Stimulated activated CD4-positive, alpha-beta T cell treated with anti-CD3 and anti-CD28 coated beads, Interleukin-4, amount 100 ng/mL, for 4 hours (primary cell): ENCODE measurements at regions not wholly inside any gene's neighbourhood (a gene's known extent, or its start where the extent isn't known, plus 50 kb on each side); places are given as distances from the start of the nearest gene placed in this dataset.

ENCODE experiments used
- DNase-seq, 2 experiments: peaks; one replicate each; pipeline ENCODE4 v3.0.0-alpha.2; 2020

DNA sequence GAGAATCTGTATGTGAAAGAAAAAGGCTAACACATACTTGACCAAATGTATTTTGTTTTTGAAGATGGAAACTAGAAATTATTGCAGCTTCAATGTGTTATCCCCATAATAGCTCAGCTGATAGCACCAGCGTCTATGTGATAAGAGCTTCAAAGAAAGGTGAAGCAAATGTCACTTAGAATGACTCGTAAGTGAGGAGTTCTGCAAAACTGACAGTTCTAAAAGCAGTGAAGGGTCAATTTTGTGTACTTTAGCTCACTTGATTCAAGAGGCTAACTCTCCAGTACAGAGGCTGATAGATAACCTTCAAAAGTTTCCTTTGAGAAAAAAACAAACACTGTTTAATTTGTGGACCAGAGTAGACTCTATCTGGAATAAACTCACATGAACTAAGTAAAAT lies 87.2 kb upstream of the CARD18 start:
- no peak for DNase-seq

DNA sequence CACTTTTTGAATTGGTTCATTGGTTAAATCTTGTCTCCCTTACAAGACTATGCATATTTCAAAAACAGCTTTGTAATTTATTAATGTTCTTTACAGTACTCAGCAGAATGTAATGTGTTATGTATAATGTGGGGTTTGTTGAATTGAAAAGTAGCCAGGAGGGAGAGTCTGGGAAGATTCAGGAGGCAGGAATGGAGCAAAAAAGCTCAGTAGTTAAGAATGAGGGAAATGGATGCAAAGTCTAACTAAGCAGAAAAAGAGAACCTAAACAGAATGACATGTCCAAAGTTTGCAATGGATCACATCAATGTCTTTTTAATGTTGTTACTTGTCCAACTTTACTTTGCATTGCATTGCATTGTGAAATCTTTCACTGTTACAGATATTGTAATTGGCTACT lies 86.5 kb upstream of the CARD18 start:
- DNase-seq, result no peak

DNA sequence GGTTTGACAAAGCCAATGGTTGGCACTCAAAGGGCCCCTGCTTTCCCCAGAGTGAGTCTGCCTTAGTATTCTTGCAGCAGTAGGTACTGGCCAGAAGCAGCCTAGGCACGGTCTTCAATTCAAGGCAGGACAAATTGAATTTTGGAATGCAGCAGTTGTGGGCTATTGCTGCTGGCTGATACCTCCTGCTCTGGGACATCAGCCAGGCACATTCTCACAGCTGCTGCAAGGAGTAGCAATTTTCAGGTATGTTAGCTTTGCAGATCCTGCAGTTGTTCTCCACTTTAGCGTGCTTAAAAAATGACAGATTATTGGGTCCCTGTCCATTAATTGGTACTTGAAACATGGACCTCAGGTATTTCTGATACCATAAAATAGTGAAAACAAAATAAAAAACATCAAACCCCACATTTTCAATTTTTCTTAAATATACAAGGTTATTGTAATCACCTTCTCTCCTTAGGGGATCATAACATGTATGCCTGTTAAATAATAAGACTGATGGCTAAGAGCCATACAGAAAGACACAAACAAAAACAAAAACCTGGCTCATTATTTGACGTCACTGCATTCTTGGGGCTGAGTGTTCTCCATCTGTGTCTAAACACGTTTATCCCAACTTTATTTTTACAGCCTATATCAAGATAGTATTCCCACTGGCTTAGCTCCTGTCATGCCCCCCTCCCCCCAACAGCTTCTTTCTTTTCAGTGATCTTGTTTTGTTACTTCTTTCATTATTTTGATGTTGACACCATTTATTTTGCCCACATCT lies 85.1 kb upstream of the CARD18 start:
- no peak for DNase-seq

DNA sequence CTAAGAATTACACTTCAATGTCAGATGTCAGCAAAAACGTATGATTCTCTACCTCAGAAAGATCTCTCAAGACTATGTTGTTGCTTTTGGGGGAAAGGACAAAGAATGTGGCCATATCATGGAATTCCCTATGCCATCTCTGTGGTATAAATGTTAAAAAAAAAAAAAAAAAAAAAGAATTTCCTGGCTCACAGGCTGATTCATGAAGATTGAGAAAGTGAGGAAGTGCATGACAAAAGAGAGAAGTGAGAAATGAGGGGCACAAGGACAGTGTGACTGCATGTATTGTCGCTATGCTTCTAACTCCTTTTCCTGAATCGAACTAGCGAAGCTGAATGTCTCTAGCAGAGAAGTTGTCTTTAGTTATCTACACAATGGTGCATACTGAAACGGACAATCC lies 80.6 kb upstream of the CARD18 start:
- no peak for DNase-seq

DNA sequence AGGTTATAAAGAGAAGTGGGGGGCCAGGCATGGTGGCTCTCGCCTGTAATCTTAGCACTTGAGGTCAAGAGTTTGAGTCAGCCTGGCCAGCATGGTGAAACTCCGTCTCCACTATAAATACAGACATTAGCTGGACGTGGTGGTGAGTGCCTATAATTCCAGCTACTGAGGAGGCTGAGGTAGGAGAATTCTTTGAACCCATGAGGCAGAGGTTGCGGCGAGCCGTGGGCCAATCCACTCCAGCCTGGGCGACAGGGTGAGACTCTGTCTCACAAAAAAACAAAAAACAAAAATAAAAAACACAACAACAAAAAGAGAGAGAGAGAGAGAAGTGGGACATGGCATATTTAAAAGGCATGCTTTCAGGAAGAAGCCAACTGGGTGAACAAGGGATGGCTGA lies 80.1 kb upstream of the CARD18 start:
- DNase-seq, result no peak

DNA sequence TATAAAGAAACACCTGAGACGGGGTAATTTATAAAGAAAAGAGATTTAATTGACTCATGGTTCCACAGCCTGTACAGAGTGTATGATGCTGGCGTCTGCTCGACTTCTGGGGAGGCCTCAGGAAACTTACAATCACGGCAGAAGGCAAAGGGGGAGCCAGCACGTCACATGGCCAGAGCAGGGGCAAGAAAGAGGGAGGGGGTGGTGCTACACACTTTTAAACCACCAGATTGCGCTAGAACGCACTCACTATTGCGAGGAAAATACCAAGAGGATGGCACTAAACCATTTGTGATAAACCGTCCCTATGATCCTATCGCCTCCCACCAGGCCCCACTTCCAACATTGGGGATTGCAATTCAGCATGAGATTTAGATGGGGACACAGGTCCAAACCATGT lies 79.7 kb upstream of the CARD18 start:
- no peak for DNase-seq

DNA sequence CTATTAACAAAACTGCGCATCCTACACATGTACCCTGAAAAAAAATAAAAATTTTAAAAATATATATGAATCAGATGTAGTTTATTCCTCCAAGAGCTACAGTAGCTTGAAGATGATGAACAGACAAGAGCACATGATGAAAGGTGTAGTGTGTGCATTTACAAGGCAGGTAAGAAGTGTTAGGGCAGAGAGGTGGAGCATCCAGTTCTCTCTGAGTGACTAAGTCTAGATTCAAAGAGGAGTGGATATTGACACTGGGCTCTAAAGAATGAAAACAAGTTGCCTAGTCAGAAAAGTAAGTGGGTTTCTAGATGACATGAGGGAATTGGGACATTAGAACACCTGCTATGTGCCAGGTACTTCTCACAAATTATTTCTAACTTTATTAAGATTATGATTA lies 76.0 kb upstream of the CARD18 start:
- DNase-seq, result no peak

DNA sequence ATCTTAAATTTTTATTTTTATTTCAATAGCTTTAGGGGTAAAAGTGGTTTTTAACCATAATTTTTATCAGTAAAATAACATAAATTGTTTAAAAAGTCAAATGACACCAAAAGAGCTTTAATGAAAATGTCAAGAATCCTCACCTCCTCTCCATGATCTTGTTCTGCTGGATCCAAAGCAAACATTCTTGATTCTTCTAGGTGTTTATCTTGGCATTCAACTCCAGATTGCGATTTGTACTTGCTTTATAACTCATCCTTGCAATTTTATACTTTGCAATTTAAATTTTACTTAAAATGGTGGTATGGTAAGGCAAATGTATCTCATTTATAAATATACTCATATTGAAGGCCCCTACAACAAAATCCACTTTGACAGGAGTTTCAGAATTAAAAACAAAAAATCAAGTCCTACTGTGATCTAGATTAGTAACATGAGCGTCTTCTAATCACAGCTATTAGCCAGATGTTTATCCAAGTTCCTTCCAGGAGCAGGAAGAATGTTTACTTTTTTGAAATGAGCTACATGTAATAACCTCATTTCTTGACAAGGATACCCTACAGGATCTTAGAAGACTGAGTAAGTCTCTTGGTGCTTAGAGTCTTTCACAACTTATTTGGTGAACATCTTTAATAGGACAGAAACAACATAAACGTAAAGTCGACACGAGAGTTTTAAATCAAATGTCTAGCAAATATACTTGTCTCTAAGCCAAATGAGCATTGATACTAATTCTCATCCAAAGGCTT lies 72.4 kb upstream of the CARD18 start:
- DNase-seq, result no peak

DNA sequence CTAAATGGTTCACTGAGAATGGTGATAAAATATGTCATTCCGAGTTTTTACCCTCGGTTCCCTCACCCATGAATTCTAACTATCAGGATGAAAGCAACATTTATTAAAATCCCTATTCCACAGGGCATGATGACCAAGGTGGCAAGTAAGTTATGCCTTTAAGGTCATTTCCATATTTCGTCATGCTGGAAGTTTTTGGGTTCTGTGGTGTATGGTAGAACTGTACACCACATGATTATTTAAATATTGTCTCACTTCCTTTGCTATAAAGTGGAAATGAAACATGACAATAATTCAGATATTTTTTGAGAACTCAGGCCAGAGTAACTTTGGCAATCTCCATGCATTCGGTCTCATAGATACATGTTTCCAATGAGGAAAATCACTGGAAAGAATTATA lies 68.5 kb upstream of the CARD18 start:
- DNase-seq, result no peak

DNA sequence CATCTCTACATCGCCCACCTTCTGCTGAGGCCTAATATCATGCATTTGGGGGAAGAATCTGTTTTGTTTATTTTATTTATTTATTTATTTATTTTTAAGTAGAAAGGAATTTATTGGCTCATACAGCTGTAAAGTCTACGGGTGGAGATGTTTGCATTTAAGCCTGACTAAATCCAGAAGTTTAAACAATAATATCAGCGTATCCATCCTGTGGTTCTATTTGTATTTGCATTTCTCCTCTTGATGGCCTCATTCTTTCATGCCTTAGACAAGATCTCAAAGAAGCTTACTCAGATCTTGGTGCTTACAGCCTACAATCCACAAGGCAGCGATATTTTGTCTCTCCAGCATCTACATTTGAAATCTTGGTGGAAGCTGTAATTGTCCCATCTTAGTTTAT lies 67.1 kb upstream of the CARD18 start:
- DNase-seq, result no peak

DNA sequence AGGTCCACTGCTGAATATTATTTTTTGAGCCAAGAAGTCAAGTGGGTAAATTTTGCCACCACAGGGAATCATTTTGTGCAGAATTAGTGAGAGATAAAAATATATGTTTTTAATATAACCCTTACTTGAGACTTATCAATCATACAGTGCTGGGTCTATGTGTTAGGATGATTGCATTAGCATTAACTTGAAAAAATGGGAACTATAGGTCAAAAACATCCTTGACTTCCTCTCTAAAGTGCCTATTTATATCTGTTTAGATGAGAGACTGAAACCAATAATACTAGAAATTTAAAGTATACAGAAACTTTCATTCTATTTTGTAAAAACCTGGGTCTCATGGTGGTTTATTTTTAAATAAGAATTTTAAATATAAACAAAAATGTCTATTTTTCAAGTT lies 65.1 kb upstream of the CARD18 start:
- no peak for DNase-seq

DNA sequence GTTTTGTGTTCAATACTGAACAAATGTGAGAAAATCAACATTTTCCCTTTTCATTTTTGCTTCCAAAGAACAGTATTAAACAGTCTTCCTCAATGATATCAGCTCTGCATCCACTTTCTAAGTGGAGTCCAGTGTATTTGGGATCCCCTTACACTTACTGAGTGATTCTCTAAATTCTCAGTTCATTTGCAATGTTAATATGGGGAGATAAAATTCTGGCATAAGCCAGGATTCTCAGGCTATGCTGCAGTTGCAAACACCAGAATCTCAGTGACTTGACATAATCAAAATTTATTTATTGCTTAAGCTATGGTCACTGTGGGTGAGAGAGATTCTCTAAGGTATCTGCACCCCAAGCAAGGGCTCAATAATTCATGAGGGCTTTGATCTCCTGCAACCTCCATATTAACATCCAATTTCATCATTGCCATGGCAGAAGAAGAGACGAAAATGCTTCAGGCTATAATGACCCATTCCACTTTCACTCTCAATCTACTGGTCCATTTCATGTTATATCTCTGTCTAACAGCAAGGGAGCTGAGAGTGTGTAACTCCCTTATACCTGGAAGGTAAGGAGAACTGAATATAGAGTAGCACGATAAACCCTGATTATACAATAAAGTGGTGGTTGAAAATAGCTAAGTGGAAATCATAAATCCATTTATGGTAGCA lies 64.1 kb upstream of the CARD18 start:
- no peak for DNase-seq

DNA sequence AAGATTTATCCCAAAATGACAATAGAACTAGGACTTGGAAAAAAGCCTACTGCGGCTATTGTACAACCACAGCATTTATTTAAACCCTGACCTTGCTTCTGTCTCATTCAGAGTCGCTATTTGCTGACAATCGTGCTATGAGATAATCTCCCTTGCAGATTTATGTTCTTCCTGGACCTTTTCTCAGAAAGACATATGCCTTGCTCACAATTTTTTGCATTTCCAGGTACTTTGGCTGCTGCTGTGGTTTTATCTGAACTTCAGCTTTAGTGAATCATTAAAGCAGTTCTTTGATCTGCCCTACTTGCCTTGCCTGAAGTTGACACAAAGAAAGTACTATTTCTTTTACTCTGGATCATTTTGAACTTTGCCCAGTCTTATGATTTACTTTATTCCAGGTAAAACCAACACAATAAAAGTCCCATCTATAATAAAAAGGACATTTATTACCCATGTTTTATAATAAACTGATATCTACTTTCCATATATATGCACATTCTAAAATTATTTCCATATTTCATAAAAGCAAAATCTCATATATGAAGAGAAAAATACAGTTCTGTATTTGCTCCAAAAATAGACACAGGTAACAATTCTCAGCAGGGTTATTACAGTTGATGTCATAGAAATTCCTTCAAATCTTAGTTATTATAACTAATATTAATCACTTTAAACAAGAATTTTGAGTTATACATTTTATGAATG lies 63.4 kb upstream of the CARD18 start:
- DNase-seq, result peak in 1 of 2 experiments; percentile 4

DNA sequence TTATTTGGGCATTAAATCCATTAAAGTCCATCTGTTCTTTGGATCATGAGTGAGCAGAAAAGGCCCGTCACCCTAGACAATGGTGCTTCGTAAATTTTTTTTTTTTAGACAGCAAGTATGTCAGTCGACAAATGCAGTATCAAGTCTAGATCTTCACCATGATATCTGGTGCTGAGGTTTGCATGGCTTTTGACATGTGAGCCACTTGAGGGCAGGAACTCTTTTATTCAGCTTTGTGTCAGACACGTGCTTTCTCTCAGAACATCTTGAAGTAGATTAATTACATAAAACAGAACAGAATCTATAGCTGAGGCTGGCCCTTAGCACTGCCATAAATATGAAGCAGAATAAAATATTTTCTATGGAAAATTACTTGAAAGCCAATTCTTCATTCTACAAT lies 62.9 kb upstream of the CARD18 start:
- DNase-seq, result no peak

DNA sequence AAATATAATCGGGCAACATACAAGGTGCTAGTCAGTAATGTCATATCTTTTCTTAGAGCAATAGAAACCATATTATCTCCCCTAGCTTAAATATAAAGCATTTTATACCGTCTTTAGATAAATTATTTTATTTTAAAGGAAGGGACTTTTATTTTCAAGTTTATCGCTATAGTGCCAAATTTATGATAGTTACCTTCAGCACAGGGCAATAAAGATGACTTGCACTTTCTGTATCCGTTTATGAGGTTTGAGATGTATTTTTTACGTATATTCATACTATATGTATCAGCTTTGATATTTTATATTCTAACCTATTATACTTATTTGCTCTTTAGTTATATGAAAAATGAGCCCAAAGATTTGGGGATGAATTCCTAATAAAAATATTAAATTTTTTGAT lies 61.6 kb upstream of the CARD18 start:
- no peak for DNase-seq

DNA sequence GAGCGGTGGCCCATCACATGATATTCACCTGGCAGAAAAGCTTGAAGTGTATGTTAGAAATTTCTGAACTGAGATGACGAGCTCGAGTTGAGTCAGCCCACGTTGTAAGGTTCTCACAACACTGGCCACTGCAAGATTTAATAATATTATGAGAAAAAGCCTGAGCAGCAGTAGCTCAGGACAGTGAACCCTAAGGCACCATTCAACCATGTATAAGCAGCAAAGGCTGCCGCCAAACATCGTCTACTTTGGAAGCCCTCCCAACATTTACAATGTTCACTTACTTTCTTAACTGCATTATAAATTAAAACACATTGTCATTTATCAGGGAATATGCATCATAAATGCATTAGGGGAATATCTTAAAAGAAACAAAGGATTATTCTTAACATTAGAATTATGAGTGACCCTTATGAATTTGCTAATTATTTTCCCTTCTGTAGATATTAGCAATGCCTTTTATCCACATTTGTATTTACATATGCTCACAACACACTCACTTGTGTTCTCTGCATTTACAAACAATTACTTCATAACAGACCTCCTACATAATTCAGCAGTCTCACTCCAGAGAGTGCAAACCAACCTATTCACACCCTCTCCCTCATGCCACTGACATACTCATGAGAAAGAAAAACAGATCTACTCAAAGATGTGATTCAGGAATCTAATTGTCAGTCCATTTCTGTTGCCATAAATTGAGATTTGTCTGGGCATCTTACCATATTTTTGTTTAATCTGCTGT lies 57.7 kb upstream of the CARD18 start:
- no peak for DNase-seq

DNA sequence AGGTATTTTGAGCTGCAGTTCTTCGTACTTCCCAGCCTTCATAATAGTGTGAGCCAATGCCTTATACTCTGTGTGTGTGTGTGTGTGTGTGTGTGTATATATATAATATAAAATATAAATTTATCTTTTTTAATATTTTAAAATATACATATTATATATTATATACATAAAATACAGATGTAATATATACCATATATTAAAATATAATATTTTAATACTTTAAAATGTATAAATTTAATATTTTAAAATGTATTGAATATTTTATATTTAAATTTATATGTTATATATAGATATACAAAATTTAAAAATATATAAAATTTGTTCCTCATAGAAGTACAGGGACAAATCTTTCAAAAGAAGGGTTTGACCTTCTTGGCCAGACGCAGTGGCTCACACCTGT lies 53.7 kb upstream of the CARD18 start:
- DNase-seq, result no peak

DNA sequence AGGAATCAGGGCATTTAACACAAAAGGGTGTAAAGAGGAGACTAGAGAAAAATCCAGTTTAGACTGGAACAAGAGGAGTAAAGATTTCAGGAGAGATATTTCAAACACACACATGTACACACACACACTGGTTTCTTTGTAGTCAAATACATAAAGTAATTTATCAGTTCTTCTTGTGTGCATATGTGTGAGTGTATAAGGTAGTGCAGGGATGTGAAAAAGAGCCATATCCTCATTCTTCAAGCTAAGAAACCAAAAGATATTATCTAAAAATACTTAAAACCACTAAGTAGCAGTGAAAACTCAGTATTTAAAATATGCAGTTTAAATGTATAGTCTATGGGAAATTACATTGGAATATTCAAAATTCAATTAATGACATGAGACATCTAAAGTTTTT lies 52.5 kb upstream of the CARD18 start:
- no peak for DNase-seq

DNA sequence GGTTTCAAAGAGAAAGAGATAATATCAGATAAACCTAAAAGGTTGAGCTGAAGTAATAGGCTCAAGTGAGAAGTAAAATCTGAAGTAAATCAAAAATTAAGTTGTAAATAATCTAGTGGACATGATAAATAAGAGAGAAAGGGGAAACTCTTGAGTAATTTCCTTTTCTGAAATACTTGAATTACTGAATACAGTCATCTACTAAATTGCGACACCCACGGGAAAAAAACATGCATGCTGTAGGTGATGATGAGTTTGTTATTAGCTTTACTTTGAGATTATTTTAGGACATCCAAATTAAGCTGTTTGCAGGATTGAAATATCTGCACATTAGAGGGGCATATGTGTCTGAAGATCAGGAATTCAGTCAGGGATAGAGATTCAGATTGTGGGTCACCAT lies 50.0 kb upstream of the CARD18 start:
- DNase-seq, result no peak
